ENCODE measurements at regions not wholly inside any gene's neighbourhood (a gene's known extent, or its start where the extent isn't known, plus 50 kb on each side); places are given as distances from the start of the nearest gene placed in this dataset.

GRCh38 chr13:22372261-22372660, 701.4 kb downstream of the FGF9 start:
- no peak for TF ChIP-seq POLR2A (IDR thresholded peaks at IDR 0.05)
- no peak for TF ChIP-seq CTCF (IDR thresholded peaks at IDR 0.05)

All from gastroesophageal sphincter (tissue), 3 donors.